H1 (cell line): ENCODE measurements at regions not wholly inside any gene's neighbourhood (a gene's known extent, or its start where the extent isn't known, plus 50 kb on each side); places are given as distances from the start of the nearest gene placed in this dataset.

ENCODE experiments used
- CHD7 ChIP-seq: fragments of 300-600 bp; sonication (generic); IDR thresholded peaks from 2 replicates; pipeline ENCODE4 v1.7.1; 2012; ENCODE audit warnings: low read length, moderate library complexity, mild to moderate bottlenecking, inconsistent platforms; ENCODE audit not compliant: insufficient replicate concordance
- MAFK ChIP-seq: IDR thresholded peaks from 2 replicates; pipeline ENCODE4 v1.6.1; 2012; ENCODE audit warnings: low read depth, mild to moderate bottlenecking, improper control_type of control experiment, low read length
- POLR2A ChIP-seq, 2 experiments: IDR thresholded peaks; 1 replicate in 1 of 2; 2 replicates in 1 of 2; pipeline ENCODE4 v1.6.1; 2011; ENCODE audit warnings: low read depth in 2 of 2, low read length in 2 of 2, mild to moderate bottlenecking in 2 of 2; ENCODE audit errors: control extremely low read depth in 1 of 2
- SIN3A ChIP-seq, 2 experiments: IDR thresholded peaks in 1 of 2; conservative IDR thresholded peaks in 1 of 2; 2 replicates each; pipeline ENCODE4 v1.6.1; 2011 to 2012; ENCODE audit warnings: low read length in 2 of 2, improper control_type of control experiment in 1 of 2, low read depth in 1 of 2, mild to moderate bottlenecking in 1 of 2

- no peak for TF ChIP-seq CHD7
- no peak for TF ChIP-seq SIN3A (conservative IDR thresholded peaks at IDR 0.05 in 1 of 2, IDR thresholded peaks at IDR 0.05 in 1 of 2; ENCODE audit: low read depth in 1 of 2, low read length in 2 of 2)
- no peak for TF ChIP-seq MAFK
- TF ChIP-seq POLR2A (IDR thresholded peaks at IDR 0.05; ENCODE audit: control extremely low read depth in 1 of 2, low read depth in 2 of 2, low read length in 2 of 2): no peak
Observed at GRCh38 chr13:109400209-109400608, 386.2 kb downstream of the IRS2 start (continued).
